Upper lobe of left lung (tissue), 6 donors: ENCODE measurements at regions not wholly inside any gene's neighbourhood (a gene's known extent, or its start where the extent isn't known, plus 50 kb on each side); places are given as distances from the start of the nearest gene placed in this dataset.

Experiments used
- ATAC-seq, 2 donors: fragments of 200-7000 bp; cut with Tn5 transposase; one replicate each; pipeline ENCODE4 v1.9.1; 2022; ENCODE audit warnings: mild to moderate bottlenecking in 2 of 2, moderate library complexity in 2 of 2; ENCODE audit not compliant: low FRiP score in 2 of 2
- DNase-seq, 2 donors: peaks; one replicate each; pipeline ENCODE4 v3.0.0-alpha.2; 2019 to 2020
- H3K27ac ChIP-seq, 4 donors: fragments of 200-600 bp; sonication (generic); one replicate each; pipeline ENCODE4 v1.5.1; 2016 to 2019
- H3K27me3 ChIP-seq, 4 donors: fragments of 200-600 bp; sonication (generic); one replicate each; pipeline ENCODE4 v1.5.1; 2017 to 2019
- H3K36me3 ChIP-seq, 4 donors: fragments of 200-600 bp; sonication (generic); one replicate each; pipeline ENCODE4 v1.5.1; 2016 to 2019
- H3K4me1 ChIP-seq, 4 donors: fragments of 200-600 bp; sonication (generic); one replicate each; pipeline ENCODE4 v1.5.1; 2018 to 2019
- H3K4me3 ChIP-seq, 4 donors: fragments of 200-600 bp; sonication (generic); one replicate each; pipeline ENCODE4 v1.5.1; 2017 to 2019; ENCODE audit warnings: mild to moderate bottlenecking in 2 of 4, moderate library complexity in 1 of 4
- H3K9me3 ChIP-seq, 4 donors: fragments of 200-600 bp; sonication (generic); one replicate each; pipeline ENCODE4 v1.5.1; 2018 to 2019
- EP300 ChIP-seq, 4 donors: sonication (generic); formaldehyde crosslinking; IDR thresholded peaks; one replicate each; pipeline ENCODE4 v1.5.1; 2017; ENCODE audit warnings: antibody characterized with exemption in 4 of 4, control low read depth in 2 of 4
- POLR2A ChIP-seq, 4 donors: fragments of 450-650 bp; IDR thresholded peaks; one replicate each; pipeline ENCODE4 v1.5.1; 2016 to 2017; ENCODE audit warnings: antibody characterized with exemption in 4 of 4, mild to moderate bottlenecking in 2 of 4
- POLR2AphosphoS5 ChIP-seq, 2 donors: sonication (generic); formaldehyde crosslinking; IDR thresholded peaks; one replicate each; pipeline ENCODE4 v1.5.1; 2017; ENCODE audit warnings: antibody characterized with exemption in 2 of 2
- WGBS, 2 donors: methylation state at CpG; one replicate each; pipeline ENCODE4 v1.1.5; 2017 to 2018; 5-methylcytosine and 5-hydroxymethylcytosine counted together
- TF ChIP-seq, protein P1 (sequence below), 6 experiments: fragments of 450-650 bp in 4 of 6; fragments of 200-600 bp in 2 of 6; sonication (generic) in 2 of 6; IDR thresholded peaks; one replicate each; pipeline ENCODE4 v1.5.1; 2016 to 2019; ENCODE audit warnings: antibody characterized with exemption in 6 of 6
- donor health status: DM: no; HTN: no; CAD: no; lungs with moderate emphysema.
- donor health status: DM: no; HTN: yes; CAD: no; lungs with severe emphysema.

DNA sequence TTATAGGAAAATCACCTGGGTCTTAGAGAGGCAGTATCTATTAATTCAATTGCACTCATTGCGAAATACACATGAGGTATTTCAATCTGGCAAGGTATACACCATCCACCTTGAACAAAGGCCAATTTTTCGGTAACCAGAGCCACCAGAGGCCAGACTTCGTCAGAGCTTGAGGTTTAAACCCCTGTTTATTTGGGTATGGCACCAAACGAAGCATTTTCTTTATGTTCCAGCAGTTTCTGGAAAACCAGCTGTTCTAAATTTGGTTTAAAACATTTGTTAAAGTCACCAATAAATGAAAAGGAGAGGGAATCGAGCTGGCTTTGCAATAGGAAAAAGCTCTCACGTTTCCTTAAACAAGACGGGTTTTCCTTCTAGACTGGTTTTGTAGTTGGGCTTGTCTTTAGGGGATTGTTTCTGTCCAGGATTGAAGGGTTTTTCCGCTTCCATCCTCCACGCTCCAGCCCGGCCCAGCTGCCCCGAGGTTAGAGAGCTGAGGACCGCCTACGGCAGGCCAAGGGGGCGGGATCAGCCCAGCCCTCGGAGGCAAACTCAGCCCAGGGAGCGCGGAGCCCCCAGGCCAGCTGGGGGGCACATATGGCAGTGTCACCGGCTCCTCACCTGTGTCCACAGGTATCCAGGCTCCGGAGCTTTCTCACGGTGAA, 539.4 kb upstream of the MGMT start:
- peaks cover 0 to 9% (median 1%) of the 10 kb centered on the region in 4 donors for H3K4me1 ChIP-seq
- H3K27ac ChIP-seq: no peak overlapping the region
- 61 to 63% methylated on average over 13 to 20 of the region's 20 CpGs for WGBS, 2 donors
- H3K27me3 ChIP-seq: no peaks in the 10 kb centered on the region
- H3K9me3 ChIP-seq: no peaks in the 10 kb centered on the region
- H3K36me3 ChIP-seq: no peaks in the 10 kb centered on the region
- H3K4me3 ChIP-seq: no peak overlapping the region
- TF ChIP-seq, protein P1, sequence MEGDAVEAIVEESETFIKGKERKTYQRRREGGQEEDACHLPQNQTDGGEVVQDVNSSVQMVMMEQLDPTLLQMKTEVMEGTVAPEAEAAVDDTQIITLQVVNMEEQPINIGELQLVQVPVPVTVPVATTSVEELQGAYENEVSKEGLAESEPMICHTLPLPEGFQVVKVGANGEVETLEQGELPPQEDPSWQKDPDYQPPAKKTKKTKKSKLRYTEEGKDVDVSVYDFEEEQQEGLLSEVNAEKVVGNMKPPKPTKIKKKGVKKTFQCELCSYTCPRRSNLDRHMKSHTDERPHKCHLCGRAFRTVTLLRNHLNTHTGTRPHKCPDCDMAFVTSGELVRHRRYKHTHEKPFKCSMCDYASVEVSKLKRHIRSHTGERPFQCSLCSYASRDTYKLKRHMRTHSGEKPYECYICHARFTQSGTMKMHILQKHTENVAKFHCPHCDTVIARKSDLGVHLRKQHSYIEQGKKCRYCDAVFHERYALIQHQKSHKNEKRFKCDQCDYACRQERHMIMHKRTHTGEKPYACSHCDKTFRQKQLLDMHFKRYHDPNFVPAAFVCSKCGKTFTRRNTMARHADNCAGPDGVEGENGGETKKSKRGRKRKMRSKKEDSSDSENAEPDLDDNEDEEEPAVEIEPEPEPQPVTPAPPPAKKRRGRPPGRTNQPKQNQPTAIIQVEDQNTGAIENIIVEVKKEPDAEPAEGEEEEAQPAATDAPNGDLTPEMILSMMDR (IDR thresholded peaks at IDR 0.05): no peak
- no peak for TF ChIP-seq POLR2AphosphoS5 (IDR thresholded peaks at IDR 0.05)
- TF ChIP-seq EP300 (IDR thresholded peaks at IDR 0.05): no peak
- no peak for TF ChIP-seq POLR2A (IDR thresholded peaks at IDR 0.05)
- DNase-seq: peak in 1 of 2 donors; percentile 75
- peak in 1 of 2 donors; percentile 73 for ATAC-seq

DNA sequence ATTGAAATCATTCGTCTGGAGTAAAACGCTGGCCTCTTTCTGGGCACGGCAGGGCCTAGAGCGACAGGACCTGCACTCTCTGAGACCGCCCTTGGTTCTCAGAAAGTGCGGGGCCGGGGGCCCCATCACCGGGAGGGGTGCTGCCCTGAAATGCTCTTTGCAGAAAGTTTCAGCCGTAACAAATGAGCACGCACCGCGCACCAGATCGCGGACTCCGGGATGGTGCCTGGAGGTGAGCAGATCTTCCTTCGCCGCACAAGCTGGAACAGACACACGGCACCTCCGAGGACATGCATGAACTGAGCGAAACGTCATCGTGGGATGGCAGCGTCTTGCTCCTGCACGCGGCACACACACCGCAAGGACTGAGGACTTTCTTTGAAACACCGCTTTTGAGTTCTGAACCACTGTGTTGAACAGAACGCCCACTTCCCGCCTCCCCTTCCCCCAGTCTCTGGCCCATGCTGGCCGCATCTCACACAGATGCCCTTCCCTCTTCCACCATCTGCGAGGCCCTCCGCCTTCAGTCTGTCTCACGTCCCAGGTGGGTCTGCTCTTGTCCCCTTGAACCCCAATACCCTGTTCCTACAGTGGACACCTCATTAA, 538.7 kb upstream of the MGMT start:
- ATAC-seq: peak in 1 of 2 donors; percentile 4
- Histone ChIP-seq H3K9me3 (no peaks in the 10 kb centered on the region), H3K4me1 (peaks cover 0 to 9% (median 1%) of the 10 kb centered on the region in 4 donors), H3K27me3 (no peaks in the 10 kb centered on the region), H3K36me3 (no peaks in the 10 kb centered on the region), H3K4me3 (no peak overlapping the region), H3K27ac (no peak overlapping the region)
- 91 to 93% methylated on average over 33 of the region's 33 CpGs for WGBS, 2 donors
- TF ChIP-seq POLR2AphosphoS5 (IDR thresholded peaks at IDR 0.05): no peak
- no peak for TF ChIP-seq EP300 (IDR thresholded peaks at IDR 0.05)
- TF ChIP-seq, protein P1 (IDR thresholded peaks at IDR 0.05): no peak
- TF ChIP-seq POLR2A (IDR thresholded peaks at IDR 0.05): no peak
- DNase-seq: peak in 1 of 2 donors; percentile 79

DNA sequence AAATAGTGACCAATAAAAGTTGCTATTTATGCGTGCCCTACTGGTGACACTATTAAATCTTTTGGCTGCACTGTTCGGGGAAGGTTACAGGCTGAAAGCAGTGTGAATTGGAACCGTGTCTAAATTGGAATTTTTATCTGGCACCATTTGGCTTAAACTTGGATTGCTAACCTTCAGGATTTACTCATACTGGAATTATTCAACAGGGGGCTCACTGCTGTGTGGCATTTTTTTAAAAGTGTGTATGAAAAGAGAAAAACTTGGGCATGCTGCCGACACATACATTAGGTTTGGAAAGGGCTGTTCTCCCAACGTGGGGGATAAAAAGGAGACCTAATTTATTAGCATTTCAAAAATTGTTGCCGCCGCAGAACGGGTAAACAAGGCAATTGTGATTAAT, 537.9 kb upstream of the MGMT start:
- peaks cover 0 to 9% (median 1%) of the 10 kb centered on the region in 4 donors for H3K4me1 ChIP-seq
- TF ChIP-seq EP300 (IDR thresholded peaks at IDR 0.05) (no peak), POLR2AphosphoS5 (IDR thresholded peaks at IDR 0.05) (no peak), POLR2A (IDR thresholded peaks at IDR 0.05) (no peak)
- TF ChIP-seq, protein P1 (IDR thresholded peaks at IDR 0.05): no peak
- H3K4me3 ChIP-seq: no peak overlapping the region
- no peaks in the 10 kb centered on the region for H3K27me3 ChIP-seq
- no peak overlapping the region for H3K27ac ChIP-seq
- no peaks in the 10 kb centered on the region for H3K9me3 ChIP-seq
- ATAC-seq (no peak), DNase-seq (no peak)
- WGBS, 2 donors: 64 to 69% methylated on average over 8 of the region's 8 CpGs
- H3K36me3 ChIP-seq: no peaks in the 10 kb centered on the region

DNA sequence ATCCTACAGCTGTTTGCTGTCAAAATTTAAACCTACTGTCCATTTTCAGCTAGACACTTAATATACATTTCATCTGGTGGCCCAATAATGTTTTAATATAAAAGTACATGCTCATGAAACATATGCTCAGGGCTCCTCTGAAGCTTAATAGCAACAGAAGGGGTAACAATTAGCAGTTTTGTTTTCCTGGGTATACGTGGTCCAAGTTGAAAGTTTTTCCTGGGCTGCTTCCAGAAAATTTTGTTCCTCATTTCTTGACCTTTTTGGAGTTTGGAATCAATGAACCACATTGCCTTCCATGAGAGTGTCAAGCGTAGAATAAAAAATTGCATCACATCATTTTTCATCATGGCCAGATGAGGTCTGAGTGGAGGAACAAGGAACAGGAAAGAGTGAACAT, 537.3 kb upstream of the MGMT start:
- no peak for DNase-seq
- Histone ChIP-seq H3K9me3 (no peaks in the 10 kb centered on the region), H3K4me1 (peaks cover 0 to 9% (median 1%) of the 10 kb centered on the region in 4 donors), H3K27ac (no peak overlapping the region), H3K36me3 (no peaks in the 10 kb centered on the region), H3K27me3 (no peaks in the 10 kb centered on the region), H3K4me3 (no peak overlapping the region)
- TF ChIP-seq POLR2A (IDR thresholded peaks at IDR 0.05): no peak
- TF ChIP-seq, protein P1 (IDR thresholded peaks at IDR 0.05): no peak
- TF ChIP-seq EP300 (IDR thresholded peaks at IDR 0.05): no peak
- no peak for ATAC-seq
- 39 to 46% methylated on average over 2 of the region's 2 CpGs for WGBS, 2 donors
